ENCODE measurements at regions not wholly inside any gene's neighbourhood (a gene's known extent, or its start where the extent isn't known, plus 50 kb on each side); places are given as distances from the start of the nearest gene placed in this dataset.

DNA sequence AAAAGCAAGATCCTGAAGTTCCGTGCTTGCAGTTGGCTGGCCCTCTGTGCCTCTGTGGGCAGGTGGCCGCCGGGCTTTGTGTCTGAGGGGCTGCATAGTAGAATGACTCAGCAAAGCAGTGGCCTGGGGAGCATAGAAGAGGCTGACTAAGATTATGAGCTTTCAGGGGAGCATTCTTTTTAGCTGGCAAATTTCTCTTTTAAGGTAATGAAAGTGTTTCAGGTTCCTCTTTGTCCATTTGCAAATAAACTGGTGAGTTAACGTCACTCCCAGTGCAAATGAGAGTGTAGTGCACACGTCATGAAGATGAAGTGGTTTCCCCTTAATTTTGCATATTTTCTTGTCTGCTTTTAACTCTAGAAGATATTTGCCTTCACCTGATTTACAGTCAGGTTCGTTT is 98.6 kb downstream of the BCL2L11 start:
- POLR2A ChIA-PET: interaction anchor here (1.0 to 2.4 kb wide), 4 partner anchors 10 to 99 kb away, joined by 3 to 8 read pairs (median 4); partner anchors contain the start of gene BCL2L11
- H3K4me3 Mint-ChIP-seq: peak overlapping the region; percentile 81
- CTCF ChIA-PET: interaction anchor here (0.9 to 2.1 kb wide), 5 partner anchors 11 to 99 kb away, joined by 3 to 10 read pairs (median 5); partner anchors contain the start of gene BCL2L11

More for the DNA sequence above, 98.6 kb downstream of the BCL2L11 start:
- Histone ChIP-seq H3K9ac (ENCODE audit: low read length) (no peak overlapping the region), H3K4me2 (replicated peaks; ENCODE audit: low read depth, low read length, poor library complexity, severe bottlenecking) (peak overlapping the region; percentile 42), H3K9me3 (ENCODE audit: control extremely low read depth in 1 of 3, control insufficient read depth in 2 of 3, insufficient read depth in 1 of 3, low read length in 2 of 3) (peaks cover 1 to 15% (median 8%) of the 10 kb centered on the region in 3 donors), H3K27ac (ENCODE audit: low read length in 2 of 2) (peak overlapping the region in 1 of 2 donors; percentile 10), H3K4me1 (ENCODE audit: control insufficient read depth in 2 of 2, insufficient read depth in 2 of 2, low read length in 2 of 2) (peaks cover 23 to 27% of the 10 kb centered on the region in 2 donors), H3K36me3 (replicated peaks in 1 of 2; ENCODE audit: control extremely low read depth in 1 of 2, control insufficient read depth in 1 of 2, extremely low read depth in 1 of 2, insufficient read depth in 2 of 2, low read length in 1 of 2) (no peaks in the 10 kb centered on the region), H3K4me3 (ENCODE audit: control extremely low read depth in 1 of 5, extremely low read depth in 1 of 5, insufficient read depth in 1 of 5, low read depth in 2 of 5, low read length in 4 of 5) (peak overlapping the region in 1 of 5 experiments; percentile 25), H3K27me3 (replicated peaks in 1 of 4; ENCODE audit: control extremely low read depth in 1 of 4, control insufficient read depth in 3 of 4, insufficient read depth in 4 of 4, low read length in 3 of 4) (no peaks in the 10 kb centered on the region), H4K20me1 (ENCODE audit: control insufficient read depth, insufficient read depth, low read length, poor library complexity, severe bottlenecking) (no peaks in the 10 kb centered on the region), H2AFZ (ENCODE audit: insufficient read depth, low read depth, low read length, poor library complexity, severe bottlenecking) (no peak overlapping the region), H3K79me2 (ENCODE audit: control insufficient read depth, insufficient read depth, low read length) (no peaks in the 10 kb centered on the region)
- Mint-ChIP-seq H3K4me1 (peaks cover 41% of the 10 kb centered on the region), H3K27me3 (peaks cover 8% of the 10 kb centered on the region), H3K27ac (peak overlapping the region; percentile 88), H3K9me3 (ENCODE audit: insufficient read depth) (peaks cover 12% of the 10 kb centered on the region)
- ATAC-seq (ENCODE audit: low read depth) (peak; percentile 81), DNase-seq (peak; percentile 83)
- intact Hi-C loops (cut with micrococcal nuclease): loop anchor here (1.0 to 2.0 kb wide), 3 partner anchors 10 to 99 kb away; partner anchors contain the start of gene BCL2L11
- 15% methylated on average over 3 of the region's 6 CpGs for WGBS (ENCODE audit: insufficient coverage)
- TF ChIP-seq, protein P1, sequence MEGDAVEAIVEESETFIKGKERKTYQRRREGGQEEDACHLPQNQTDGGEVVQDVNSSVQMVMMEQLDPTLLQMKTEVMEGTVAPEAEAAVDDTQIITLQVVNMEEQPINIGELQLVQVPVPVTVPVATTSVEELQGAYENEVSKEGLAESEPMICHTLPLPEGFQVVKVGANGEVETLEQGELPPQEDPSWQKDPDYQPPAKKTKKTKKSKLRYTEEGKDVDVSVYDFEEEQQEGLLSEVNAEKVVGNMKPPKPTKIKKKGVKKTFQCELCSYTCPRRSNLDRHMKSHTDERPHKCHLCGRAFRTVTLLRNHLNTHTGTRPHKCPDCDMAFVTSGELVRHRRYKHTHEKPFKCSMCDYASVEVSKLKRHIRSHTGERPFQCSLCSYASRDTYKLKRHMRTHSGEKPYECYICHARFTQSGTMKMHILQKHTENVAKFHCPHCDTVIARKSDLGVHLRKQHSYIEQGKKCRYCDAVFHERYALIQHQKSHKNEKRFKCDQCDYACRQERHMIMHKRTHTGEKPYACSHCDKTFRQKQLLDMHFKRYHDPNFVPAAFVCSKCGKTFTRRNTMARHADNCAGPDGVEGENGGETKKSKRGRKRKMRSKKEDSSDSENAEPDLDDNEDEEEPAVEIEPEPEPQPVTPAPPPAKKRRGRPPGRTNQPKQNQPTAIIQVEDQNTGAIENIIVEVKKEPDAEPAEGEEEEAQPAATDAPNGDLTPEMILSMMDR (IDR thresholded peaks at IDR 0.05): no peak
- no peak for TF ChIP-seq EZH2 (IDR thresholded peaks at IDR 0.05; ENCODE audit: borderline replicate concordance, insufficient read depth, low read depth, low read length, poor library complexity, severe bottlenecking)
